ENCODE measurements at regions not wholly inside any gene's neighbourhood (a gene's known extent, or its start where the extent isn't known, plus 50 kb on each side); places are given as distances from the start of the nearest gene placed in this dataset.

GRCh38 chr10:123501148-123501547 is 165.0 kb upstream of the GPR26 start:
- TF ChIP-seq EZH2 (IDR thresholded peaks at IDR 0.05; ENCODE audit: insufficient read depth, poor library complexity, severe bottlenecking) (no peak), EZH2phosphoT487 (IDR thresholded peaks at IDR 0.05; ENCODE audit: insufficient read depth, low read depth) (no peak)

All from GM23248 (cell line).